ENCODE measurements at regions not wholly inside any gene's neighbourhood (a gene's known extent, or its start where the extent isn't known, plus 50 kb on each side); places are given as distances from the start of the nearest gene placed in this dataset.

DNA sequence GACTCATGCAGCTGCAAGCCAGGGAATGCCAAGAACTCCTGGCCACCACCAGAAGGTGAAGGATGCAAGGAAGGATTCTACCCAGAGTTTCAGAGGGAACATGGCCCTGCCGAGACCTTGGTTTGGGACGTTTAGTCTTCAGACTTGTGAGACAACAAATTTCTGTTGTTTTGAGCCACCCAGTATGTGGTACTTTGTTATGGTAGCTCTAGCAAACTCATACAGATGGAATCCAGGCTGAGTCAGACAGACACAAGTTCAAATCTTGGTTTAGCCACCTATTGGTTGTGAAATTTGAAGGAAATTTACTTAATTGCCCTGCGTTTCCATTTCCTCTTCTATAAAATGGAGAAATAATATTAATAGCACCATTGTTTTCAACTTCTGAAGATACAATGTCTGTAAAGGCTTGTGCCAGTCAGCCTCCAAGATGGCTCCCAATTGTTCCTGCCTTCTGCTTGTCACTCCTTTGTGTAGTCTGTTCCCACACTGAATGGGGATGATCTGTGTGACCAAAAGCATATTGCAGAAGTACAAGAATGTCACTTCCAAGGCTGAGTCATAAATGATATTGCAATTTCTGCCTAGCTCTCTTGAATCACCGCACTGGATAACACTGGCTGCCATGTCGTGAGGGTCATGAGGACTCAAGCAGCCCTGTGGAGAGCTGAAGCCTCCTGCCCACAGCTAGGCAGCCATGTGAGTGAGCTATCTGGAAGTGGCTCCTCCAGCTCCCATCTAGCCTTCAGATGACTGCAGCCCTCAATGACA lies 223.5 kb upstream of the PROK2 start:
- TF ChIP-seq POLR2AphosphoS5 (IDR thresholded peaks at IDR 0.05; ENCODE audit: insufficient read depth in 1 of 2, low read depth in 1 of 2) = no peak
- TF ChIP-seq, protein P1, sequence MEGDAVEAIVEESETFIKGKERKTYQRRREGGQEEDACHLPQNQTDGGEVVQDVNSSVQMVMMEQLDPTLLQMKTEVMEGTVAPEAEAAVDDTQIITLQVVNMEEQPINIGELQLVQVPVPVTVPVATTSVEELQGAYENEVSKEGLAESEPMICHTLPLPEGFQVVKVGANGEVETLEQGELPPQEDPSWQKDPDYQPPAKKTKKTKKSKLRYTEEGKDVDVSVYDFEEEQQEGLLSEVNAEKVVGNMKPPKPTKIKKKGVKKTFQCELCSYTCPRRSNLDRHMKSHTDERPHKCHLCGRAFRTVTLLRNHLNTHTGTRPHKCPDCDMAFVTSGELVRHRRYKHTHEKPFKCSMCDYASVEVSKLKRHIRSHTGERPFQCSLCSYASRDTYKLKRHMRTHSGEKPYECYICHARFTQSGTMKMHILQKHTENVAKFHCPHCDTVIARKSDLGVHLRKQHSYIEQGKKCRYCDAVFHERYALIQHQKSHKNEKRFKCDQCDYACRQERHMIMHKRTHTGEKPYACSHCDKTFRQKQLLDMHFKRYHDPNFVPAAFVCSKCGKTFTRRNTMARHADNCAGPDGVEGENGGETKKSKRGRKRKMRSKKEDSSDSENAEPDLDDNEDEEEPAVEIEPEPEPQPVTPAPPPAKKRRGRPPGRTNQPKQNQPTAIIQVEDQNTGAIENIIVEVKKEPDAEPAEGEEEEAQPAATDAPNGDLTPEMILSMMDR (IDR thresholded peaks at IDR 0.05) = no peak

Data from vagina (tissue), 2 donors.